Adrenal gland (tissue), 9 donors: ENCODE measurements at regions not wholly inside any gene's neighbourhood (a gene's known extent, or its start where the extent isn't known, plus 50 kb on each side); places are given as distances from the start of the nearest gene placed in this dataset.

ENCODE experiments used
- DNase-seq, 7 donors: peaks; one replicate each; pipeline ENCODE4 v3.0.0-alpha.2; 2019 to 2020
- H3K27ac ChIP-seq, 5 donors: fragments of 200-600 bp; sonication (generic) in 4 of 5; 1 replicate in 3 of 5; 2 replicates in 2 of 5; pipeline versions ENCODE4 v1.5.1 to v1.8.0; 2016 to 2020; ENCODE audit warnings: mild to moderate bottlenecking in 1 of 5
- H3K27me3 ChIP-seq: fragments of 200-600 bp; 2 replicates; pipeline ENCODE4 v1.8.0; 2021
- H3K36me3 ChIP-seq, 2 donors: fragments of 200-600 bp; replicated peaks in 1 of 2; 1 replicate in 1 of 2; 2 replicates in 1 of 2; pipeline versions ENCODE4 v1.5.1 to v1.8.0; 2018 to 2022
- H3K4me1 ChIP-seq, 2 donors: fragments of 200-600 bp; replicated peaks in 1 of 2; 1 replicate in 1 of 2; 2 replicates in 1 of 2; pipeline versions ENCODE4 v1.5.1 to v1.8.0; 2018 to 2021
- H3K4me3 ChIP-seq, 4 donors: fragments of 200-600 bp; sonication (generic) in 3 of 4; one replicate each; pipeline ENCODE4 v1.5.1; 2016 to 2018
- H3K9me3 ChIP-seq, 3 donors: fragments of 200-600 bp; sonication (generic) in 1 of 3; replicated peaks in 1 of 3; 1 replicate in 2 of 3; 2 replicates in 1 of 3; pipeline versions ENCODE4 v1.5.1 to v1.8.0; 2016 to 2021
- POLR2A ChIP-seq, 2 donors: fragments of 450-650 bp; IDR thresholded peaks; one replicate each; pipeline ENCODE4 v1.6.1; 2017; ENCODE audit warnings: antibody characterized with exemption in 2 of 2, mild to moderate bottlenecking in 2 of 2, moderate library complexity in 1 of 2
- WGBS, 4 donors: extraction: QIAGEN DNeasy Blood & Tissue Kit in 2 of 4; methylation state at CpG; one replicate each; pipeline versions ENCODE4 v1.1.5 to v1.1.7; 2013 to 2017; 5-methylcytosine and 5-hydroxymethylcytosine counted together
- intact Hi-C, 2 donors: fragments of 100-400 bp; cut with DNase I; formaldehyde crosslinking; loops; one replicate each; pipeline versions ENCODE4 v1.14.1 to v1.15.0; 2022 to 2023
- TF ChIP-seq, protein P1 (sequence below), 6 experiments: fragments of 450-650 bp in 4 of 6; fragments of 200-600 bp in 2 of 6; sonication (generic) in 1 of 6; IDR thresholded peaks; 1 replicate in 5 of 6; 2 replicates in 1 of 6; pipeline versions ENCODE4 v1.5.1 to v1.8.0; 2016 to 2021; ENCODE audit warnings: antibody characterized with exemption in 6 of 6, mild to moderate bottlenecking in 2 of 6, moderate library complexity in 1 of 6
- donor health status: healthy with polysubstance abuse.
- donor health status: Bipolar disorder and iron deficiency.
- donor health status: DM: yes; HTN: yes; CAD: no.
- donor health status: DM: no; HTN: no; CAD: no.
- donor health status: DM: no; HTN: no; CAD: no.

DNA sequence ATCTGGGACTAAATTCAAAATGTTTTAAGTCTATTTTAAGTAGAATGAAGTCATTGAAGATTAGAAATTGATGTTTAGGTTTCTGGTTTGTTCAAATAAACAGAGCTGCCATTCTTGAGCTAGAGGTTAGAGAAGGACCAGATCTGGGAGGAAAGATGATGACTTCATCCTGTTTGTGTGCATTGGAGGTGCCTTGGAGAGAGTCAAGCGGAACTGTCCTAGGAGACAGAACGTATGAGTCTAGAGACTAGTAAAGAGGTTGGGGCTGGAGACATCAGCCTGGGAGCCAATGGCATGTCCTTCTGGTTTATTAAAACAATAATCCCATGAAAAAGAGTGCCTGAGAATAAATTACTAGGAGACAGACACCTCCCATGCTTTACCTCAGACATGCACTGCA, 303.4 kb downstream of the KBTBD8 start:
- TF ChIP-seq, protein P1, sequence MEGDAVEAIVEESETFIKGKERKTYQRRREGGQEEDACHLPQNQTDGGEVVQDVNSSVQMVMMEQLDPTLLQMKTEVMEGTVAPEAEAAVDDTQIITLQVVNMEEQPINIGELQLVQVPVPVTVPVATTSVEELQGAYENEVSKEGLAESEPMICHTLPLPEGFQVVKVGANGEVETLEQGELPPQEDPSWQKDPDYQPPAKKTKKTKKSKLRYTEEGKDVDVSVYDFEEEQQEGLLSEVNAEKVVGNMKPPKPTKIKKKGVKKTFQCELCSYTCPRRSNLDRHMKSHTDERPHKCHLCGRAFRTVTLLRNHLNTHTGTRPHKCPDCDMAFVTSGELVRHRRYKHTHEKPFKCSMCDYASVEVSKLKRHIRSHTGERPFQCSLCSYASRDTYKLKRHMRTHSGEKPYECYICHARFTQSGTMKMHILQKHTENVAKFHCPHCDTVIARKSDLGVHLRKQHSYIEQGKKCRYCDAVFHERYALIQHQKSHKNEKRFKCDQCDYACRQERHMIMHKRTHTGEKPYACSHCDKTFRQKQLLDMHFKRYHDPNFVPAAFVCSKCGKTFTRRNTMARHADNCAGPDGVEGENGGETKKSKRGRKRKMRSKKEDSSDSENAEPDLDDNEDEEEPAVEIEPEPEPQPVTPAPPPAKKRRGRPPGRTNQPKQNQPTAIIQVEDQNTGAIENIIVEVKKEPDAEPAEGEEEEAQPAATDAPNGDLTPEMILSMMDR (IDR thresholded peaks at IDR 0.05), result no peak
- no peak for TF ChIP-seq POLR2A (IDR thresholded peaks at IDR 0.05)
- H3K36me3 ChIP-seq, result no peaks in the 10 kb centered on the region
- H3K27me3 ChIP-seq, result no peaks in the 10 kb centered on the region
- WGBS, 4 donors, result 45 to 75% (median 63%) methylated on average over 2 of the region's 2 CpGs
- no peaks in the 10 kb centered on the region for H3K9me3 ChIP-seq
- no peak overlapping the region for H3K27ac ChIP-seq
- H3K4me1 ChIP-seq, result no peaks in the 10 kb centered on the region
- no peak overlapping the region for H3K4me3 ChIP-seq
- intact Hi-C loops, result no loop called here
- no peak for DNase-seq

DNA sequence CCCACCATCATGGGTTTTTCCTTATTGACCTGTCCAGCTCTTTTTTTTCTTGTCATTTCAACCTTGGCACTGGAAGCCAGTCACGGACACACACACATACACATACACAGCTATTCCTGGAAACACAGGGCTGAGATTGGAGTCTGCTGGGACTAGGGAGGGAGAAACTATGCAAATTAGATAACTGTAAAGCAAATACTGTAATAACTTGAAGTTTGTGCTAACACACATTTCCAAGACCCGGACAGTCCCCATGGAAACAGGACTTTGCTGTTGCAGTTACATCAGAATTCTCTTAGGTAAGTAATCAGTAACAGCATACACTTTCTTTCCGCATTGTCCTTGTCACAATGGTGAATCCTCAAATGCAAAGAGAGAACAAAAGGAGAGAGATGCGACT, 304.4 kb downstream of the KBTBD8 start:
- intact Hi-C loops, result no loop called here
- no peak for DNase-seq
- WGBS, 4 donors, result 57 to 79% (median 70%) methylated on average over 4 of the region's 4 CpGs
- Histone ChIP-seq H3K36me3 (no peaks in the 10 kb centered on the region), H3K4me3 (no peak overlapping the region), H3K27me3 (no peaks in the 10 kb centered on the region), H3K4me1 (no peaks in the 10 kb centered on the region), H3K9me3 (no peaks in the 10 kb centered on the region), H3K27ac (no peak overlapping the region)
- TF ChIP-seq, protein P1 (IDR thresholded peaks at IDR 0.05), result no peak
- TF ChIP-seq POLR2A (IDR thresholded peaks at IDR 0.05), result no peak

DNA sequence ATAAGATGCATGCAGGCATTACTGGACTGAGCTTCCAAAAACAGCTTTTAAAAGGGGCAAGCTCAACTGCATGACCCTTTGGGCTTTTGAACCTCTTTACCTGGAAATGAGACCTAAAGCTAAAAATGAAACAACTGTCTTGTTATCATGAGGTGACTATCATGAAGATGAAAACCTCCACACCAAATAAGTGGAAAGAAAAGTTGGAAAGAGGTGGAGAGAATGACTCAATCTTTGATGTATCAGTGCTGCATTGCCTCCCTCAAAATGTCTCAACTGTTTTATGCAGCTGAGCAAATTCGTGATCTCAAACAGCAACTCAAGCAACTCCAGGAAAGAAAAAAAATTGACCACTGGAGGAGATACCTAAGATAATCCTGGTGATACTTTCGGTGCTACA, 307.1 kb downstream of the KBTBD8 start:
- H3K36me3 ChIP-seq, result no peaks in the 10 kb centered on the region
- WGBS, 4 donors, result 72 to 84% (median 77%) methylated on average over 2 of the region's 2 CpGs
- H3K4me1 ChIP-seq, result no peaks in the 10 kb centered on the region
- H3K27me3 ChIP-seq, result no peaks in the 10 kb centered on the region
- TF ChIP-seq POLR2A (IDR thresholded peaks at IDR 0.05), result no peak
- TF ChIP-seq, protein P1 (IDR thresholded peaks at IDR 0.05), result no peak
- intact Hi-C loops, result no loop called here
- DNase-seq, result no peak
- H3K27ac ChIP-seq, result no peak overlapping the region
- H3K9me3 ChIP-seq, result no peaks in the 10 kb centered on the region
- no peak overlapping the region for H3K4me3 ChIP-seq

DNA sequence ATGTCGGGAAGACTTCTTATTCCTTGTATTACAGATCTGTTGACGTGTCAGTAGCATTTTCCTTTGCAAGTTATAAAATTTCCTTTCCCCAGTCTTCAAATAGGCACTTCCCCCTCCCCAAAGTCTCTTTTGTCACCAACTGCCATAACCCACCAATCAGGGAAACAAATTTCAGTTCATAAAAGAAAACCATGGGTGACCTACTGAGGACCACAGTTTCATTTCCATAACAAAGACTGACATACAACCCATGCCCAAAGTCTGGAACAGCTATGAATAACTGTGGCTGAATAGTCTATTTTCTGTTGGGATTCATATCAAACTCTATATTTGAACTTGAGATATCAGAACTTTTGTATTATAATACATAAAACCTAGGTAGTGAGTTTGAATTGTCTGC, 307.8 kb downstream of the KBTBD8 start:
- Histone ChIP-seq H3K4me1 (no peaks in the 10 kb centered on the region), H3K4me3 (no peak overlapping the region), H3K27ac (no peak overlapping the region), H3K27me3 (no peaks in the 10 kb centered on the region), H3K36me3 (no peaks in the 10 kb centered on the region), H3K9me3 (no peaks in the 10 kb centered on the region)
- intact Hi-C loops, result no loop called here
- no peak for DNase-seq
- WGBS, 4 donors, result 64 to 78% (median 71%) methylated on average over 2 of the region's 2 CpGs
- no peak for TF ChIP-seq POLR2A (IDR thresholded peaks at IDR 0.05)
- TF ChIP-seq, protein P1 (IDR thresholded peaks at IDR 0.05), result no peak
